HG02970 (cell line): ENCODE measurements at regions not wholly inside any gene's neighbourhood (a gene's known extent, or its start where the extent isn't known, plus 50 kb on each side); places are given as distances from the start of the nearest gene placed in this dataset.
"Not testable (repeated sequence)": the region's sequence is repeated elsewhere in the genome, so short reads cannot be mapped to it uniquely, and the experiment has no call there.

Experiments
- ATAC-seq: cut with Tn5 transposase; IDR thresholded peaks from one replicate; pipeline ENCODE4 v1.9.1; 2021; ENCODE audit warnings: mild to moderate bottlenecking, moderate library complexity, moderate number of reproducible peaks; ENCODE audit not compliant: unreplicated experiment, low FRiP score

DNA sequence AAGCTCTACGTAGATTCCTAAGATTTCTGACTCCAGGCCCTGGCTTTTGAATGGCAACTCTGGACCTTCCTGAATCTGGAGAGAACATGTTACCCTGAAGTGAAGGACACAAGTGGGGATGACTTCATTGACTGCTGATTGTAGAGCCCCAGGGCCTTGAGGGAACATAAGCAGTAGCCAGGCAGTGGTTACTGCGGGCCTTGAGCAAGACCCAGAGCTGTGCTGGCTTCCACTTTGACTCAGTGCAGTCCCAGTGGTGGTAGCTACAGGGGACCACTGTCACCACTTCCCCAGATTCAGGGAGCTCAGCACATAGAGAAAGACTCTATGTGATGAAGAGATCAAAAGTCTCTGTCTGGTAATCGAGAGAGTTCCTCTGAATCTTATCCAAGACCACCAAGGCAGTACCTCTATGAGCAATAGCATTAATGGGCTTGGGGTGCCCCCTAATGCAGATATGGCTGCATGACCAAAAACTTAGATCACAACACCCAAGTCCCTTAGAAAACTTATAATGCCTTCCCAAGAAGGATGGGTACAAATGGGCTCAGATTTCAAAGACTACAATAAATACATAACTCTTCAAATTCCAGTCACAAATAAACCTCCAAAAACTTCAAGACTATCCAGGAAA, 1278.3 kb downstream of the AMY1C start:
- no peak for ATAC-seq

DNA sequence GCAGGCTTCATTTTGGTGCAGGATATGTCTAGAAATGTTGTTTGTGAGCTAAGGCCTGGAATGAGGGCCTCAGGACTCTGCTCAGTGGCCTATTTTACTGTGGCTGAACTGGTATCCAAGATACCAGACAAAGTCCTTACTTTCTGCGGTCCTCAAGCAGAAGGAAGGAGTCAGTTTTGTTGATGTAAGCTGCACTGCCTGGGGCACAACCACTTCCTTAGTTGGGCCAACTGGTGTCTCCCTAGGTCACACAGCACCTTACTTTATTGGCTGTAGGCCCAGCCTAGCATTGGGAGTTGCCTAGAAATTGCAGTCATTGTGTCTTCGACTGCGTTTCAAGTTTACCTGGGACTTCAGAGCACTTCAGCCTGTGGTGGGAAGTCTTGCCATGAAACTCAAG, 1322.7 kb downstream of the AMY1C start:
- no peak for ATAC-seq

- no peak for ATAC-seq
These were observed 1323.2 kb downstream of the AMY1C start for GRCh38 chr1:105072850-105073249.

- no peak for ATAC-seq
These were observed 1324.0 kb downstream of the AMY1C start for GRCh38 chr1:105073660-105074059.

DNA sequence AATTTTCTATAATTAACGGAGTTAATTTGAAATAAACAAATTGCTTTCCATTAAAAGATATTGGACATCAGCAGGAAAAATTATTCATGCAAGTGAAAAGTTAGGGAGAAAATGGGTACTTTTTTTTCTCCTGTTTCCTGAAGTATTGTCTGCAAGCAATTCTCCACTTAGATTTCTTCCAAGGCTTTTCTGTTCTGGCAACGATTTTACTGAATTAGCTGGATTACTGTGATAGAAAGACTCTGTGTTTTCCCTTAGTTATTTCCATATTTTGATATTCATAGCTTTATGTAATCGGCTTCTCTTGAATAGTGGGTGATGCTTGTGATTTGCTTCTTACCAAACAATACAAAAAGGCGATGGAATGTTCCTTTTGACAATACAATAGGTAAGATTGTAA, 1333.9 kb downstream of the AMY1C start:
- ATAC-seq: no peak

GRCh38 chr1:105087506-105087905, 1337.8 kb downstream of the AMY1C start:
- no peak for ATAC-seq

DNA sequence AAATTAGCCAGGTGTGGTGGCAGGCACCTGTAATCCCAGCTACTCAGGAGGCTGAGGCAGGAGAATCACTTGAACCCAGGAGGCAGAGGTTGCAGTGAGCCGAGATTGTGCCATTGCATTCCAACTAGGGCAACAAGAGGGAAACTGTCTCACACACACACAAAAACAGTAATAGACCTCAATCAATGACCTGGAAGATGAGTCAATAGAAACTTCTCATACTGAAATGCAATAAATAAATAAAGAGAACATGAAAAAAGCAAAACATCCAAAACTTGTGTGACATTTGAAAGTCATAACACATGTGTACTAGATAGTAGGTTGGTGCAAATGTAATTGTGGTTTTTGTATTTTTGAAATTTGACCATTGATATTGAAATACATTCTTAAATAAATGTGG, 1338.5 kb downstream of the AMY1C start:
- ATAC-seq: no peak

- not testable (repeated sequence) for ATAC-seq
These were observed 1344.2 kb downstream of the AMY1C start for GRCh38 chr1:105093893-105094292.

- no peak for ATAC-seq
These were observed 1350.4 kb downstream of the AMY1C start for GRCh38 chr1:105100102-105100501.

GRCh38 chr1:105101261-105101660, 1351.6 kb downstream of the AMY1C start:
- no peak for ATAC-seq

DNA sequence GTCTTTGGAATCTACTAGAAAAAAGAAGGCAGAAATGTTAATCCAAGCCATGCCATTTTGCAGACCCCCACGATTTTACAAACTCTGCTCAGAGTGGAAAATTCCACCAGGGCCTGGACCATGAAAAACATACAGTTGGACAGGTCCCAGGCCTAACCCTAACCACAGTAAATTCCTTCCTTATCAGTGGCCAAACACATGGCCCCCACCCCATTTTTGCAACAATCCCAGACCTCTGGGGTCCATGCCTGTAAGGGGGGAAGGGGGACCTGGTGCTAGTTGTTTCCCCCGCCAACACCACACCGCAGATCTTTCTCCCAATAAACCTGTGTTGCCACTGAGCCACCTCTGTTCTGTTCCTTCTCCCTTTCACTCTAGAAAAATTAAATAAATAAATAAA, 1352.7 kb downstream of the AMY1C start:
- no peak for ATAC-seq

DNA sequence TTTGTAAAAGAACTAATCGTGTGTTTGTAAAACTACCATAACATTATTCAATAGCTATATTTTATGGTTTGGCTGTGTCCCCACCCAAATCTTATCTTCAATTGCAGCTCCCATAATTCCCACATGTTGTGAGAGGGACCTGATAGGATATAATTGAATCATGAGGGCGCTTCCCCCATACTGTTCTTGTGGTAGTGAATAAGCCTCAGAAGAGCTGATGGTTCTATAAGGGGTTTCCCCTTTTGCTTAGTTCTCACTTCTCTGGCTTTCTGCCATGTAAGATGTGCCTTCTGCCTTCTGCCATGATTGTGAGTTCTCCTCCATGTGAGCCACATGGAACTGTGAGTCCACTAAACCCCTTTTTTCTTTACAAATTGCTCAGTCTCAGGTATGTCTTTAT, 1372.3 kb downstream of the AMY1C start:
- ATAC-seq: no peak

GRCh38 chr1:105137543-105138457, 1388.1 kb downstream of the AMY1C start:
- ATAC-seq: no peak

DNA sequence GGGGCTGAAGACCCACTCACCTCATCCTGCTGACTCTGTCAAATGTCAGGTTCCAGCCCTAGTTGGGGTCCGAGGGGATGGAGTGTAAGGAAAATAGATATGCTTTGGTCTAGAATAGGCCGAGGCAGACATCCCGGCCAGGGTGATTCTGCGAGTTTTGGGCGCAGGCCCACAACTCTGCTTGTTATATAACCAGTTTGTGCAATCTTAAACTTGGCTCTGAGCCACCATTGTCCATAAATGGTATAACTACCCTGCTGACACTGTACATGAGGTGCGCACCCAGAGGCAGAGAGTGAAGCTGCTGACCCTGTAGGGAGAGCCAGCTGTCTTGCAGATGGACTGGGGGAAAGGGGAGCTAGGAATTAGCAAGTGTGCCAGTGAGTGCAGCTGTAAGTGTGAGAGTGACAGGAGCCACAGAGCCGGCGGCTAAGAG, 1388.8 kb downstream of the AMY1C start:
- ATAC-seq: no peak

GRCh38 chr1:105172788-105173187, 1423.1 kb downstream of the AMY1C start:
- ATAC-seq: no peak

DNA sequence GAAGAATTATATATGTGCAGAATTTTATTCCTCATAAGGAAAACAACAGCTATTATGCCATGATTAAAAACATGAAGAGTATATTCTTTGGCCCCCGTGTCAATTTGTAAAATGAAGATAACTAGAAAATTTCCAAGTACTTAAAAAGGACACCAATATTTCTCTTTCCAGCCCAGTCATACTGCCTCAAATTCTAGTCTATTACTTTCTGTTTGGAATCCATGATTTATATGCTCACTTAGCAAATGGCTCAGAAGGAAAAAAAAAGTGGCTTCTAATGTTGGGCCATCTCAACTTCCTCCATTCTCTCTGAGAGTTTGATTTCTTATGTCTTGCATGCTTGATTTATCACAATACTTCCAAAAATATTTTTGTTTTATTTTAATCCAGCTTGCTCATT, 1431.1 kb downstream of the AMY1C start:
- no peak for ATAC-seq

- ATAC-seq: no peak
These were observed 1455.2 kb downstream of the AMY1C start for GRCh38 chr1:105204836-105205371.

- ATAC-seq: no peak
These were observed 1458.9 kb downstream of the AMY1C start for GRCh38 chr1:105208581-105208980.

- ATAC-seq: no peak
These were observed 1461.0 kb downstream of the AMY1C start for GRCh38 chr1:105210747-105211146.

DNA sequence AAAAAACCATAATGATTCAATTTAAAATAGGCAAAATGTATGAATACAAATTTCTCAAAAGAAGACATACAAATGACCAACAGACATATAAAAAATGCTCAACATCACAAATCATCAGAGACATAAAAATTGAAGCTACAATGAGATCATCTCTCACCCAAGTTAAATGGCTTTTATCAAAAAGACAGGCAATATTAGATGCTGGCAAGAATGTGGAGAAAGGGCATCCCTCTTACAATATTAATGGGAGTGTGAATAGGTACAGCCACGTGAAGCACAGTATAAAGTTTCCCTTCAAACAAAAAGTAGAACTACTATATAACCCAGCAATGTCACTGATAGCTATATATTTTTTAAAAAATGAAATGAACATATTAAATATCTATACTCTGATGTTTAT, 1481.7 kb downstream of the AMY1C start:
- no peak for ATAC-seq

DNA sequence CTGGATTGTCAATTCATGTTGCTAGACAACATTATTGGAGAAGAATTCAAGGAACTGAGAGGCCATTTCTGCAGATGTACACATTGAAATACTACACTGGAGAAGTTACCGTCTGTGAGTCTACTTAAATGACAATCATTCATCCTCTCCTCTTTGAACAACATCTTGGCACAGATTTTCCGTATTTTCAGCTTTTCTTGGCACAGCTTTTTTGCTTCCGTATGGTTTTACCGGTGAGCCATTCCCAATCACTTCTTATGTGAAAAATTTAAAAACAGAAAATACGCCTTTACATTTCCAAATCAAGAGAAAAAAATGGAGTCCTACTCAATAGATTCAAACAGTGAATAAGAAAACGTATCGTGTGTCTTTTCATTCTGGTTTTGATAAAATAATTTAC, 1493.7 kb downstream of the AMY1C start:
- ATAC-seq: no peak

- ATAC-seq: no peak
These were observed 1494.3 kb downstream of the AMY1C start for GRCh38 chr1:105243969-105244368.
